SK-N-SH treated with all-trans-retinoic acid at 6 μM for 48 hours (cell line): ENCODE measurements at regions not wholly inside any gene's neighbourhood (a gene's known extent, or its start where the extent isn't known, plus 50 kb on each side); places are given as distances from the start of the nearest gene placed in this dataset.

ENCODE experiments used
- ZFP3 ChIP-seq: fragments of 250-450 bp; sonication (Bioruptor Pico); IDR thresholded peaks from 2 replicates; pipeline ENCODE4 v1.5.0; 2020; ENCODE audit warnings: mild to moderate bottlenecking, moderate library complexity
- ZNF565 ChIP-seq: fragments of 450-650 bp; formaldehyde crosslinking; conservative IDR thresholded peaks from 2 replicates; pipeline ENCODE4 v1.5.0; 2020; ENCODE audit warnings: low read depth, mild to moderate bottlenecking, moderate library complexity

- TF ChIP-seq ZNF565 (no peak), ZFP3 (CRISPR knock-in tag) (no peak)
These were observed 162.8 kb upstream of the SLC38A2 start for GRCh38 chr12:46535376-46535775.
